GM23338 (cell line): ENCODE measurements at regions not wholly inside any gene's neighbourhood (a gene's known extent, or its start where the extent isn't known, plus 50 kb on each side); places are given as distances from the start of the nearest gene placed in this dataset.

Experiments
- ATAC-seq: fragments of 200-7000 bp; cut with Tn5 transposase; 3 replicates; pipeline ENCODE4 v1.9.1; 2020
- DNase-seq: peaks from one replicate; pipeline ENCODE4 v3.0.0-alpha.2; 2015; ENCODE audit warnings: low spot score
- H2AFZ ChIP-seq: fragments of 200-600 bp; sonication (generic); 2 replicates; pipeline ENCODE4 v1.8.0; 2016; ENCODE audit warnings: antibody characterized with exemption, mild to moderate bottlenecking, moderate library complexity
- H3F3A ChIP-seq: fragments of 200-600 bp; sonication (generic); replicated peaks from 2 replicates; pipeline ENCODE4 v1.8.0; 2017; ENCODE audit warnings: antibody characterized with exemption, mixed run types, low read depth
- H3K27ac ChIP-seq: fragments of 200-600 bp; sonication (generic); 2 replicates; pipeline ENCODE4 v1.6.1; 2016; ENCODE audit warnings: low read depth
- H3K27me3 ChIP-seq: fragments of 200-600 bp; sonication (generic); 2 replicates; pipeline ENCODE4 v1.8.0; 2016; ENCODE audit warnings: mild to moderate bottlenecking, mixed run types, moderate library complexity; ENCODE audit not compliant: insufficient read depth
- H3K36me3 ChIP-seq: fragments of 200-600 bp; sonication (generic); 2 replicates; pipeline ENCODE4 v1.8.0; 2016; ENCODE audit warnings: mild to moderate bottlenecking; ENCODE audit not compliant: insufficient read depth
- H3K4me1 ChIP-seq: fragments of 200-600 bp; sonication (generic); 2 replicates; pipeline ENCODE4 v1.8.0; 2016; ENCODE audit warnings: mild to moderate bottlenecking, moderate library complexity; ENCODE audit not compliant: insufficient read depth
- H3K4me2 ChIP-seq: fragments of 200-600 bp; sonication (generic); 2 replicates; pipeline ENCODE4 v1.7.1; 2017; ENCODE audit warnings: mixed run types
- H3K4me3 ChIP-seq: fragments of 200-600 bp; sonication (generic); 2 replicates; pipeline ENCODE4 v1.6.1; 2016; ENCODE audit warnings: mixed run types
- H3K79me2 ChIP-seq: fragments of 200-600 bp; sonication (generic); replicated peaks from 2 replicates; pipeline ENCODE4 v1.8.0; 2017; ENCODE audit warnings: mild to moderate bottlenecking; ENCODE audit not compliant: insufficient read depth
- H3K9me2 ChIP-seq: fragments of 200-600 bp; sonication (generic); 2 replicates; pipeline ENCODE4 v1.8.0; 2017; ENCODE audit not compliant: insufficient read depth
- H4K20me1 ChIP-seq: fragments of 200-600 bp; sonication (generic); replicated peaks from 2 replicates; pipeline ENCODE4 v1.8.0; 2017; ENCODE audit warnings: mild to moderate bottlenecking; ENCODE audit not compliant: insufficient read depth
- H3K27ac Mint-ChIP-seq: 2 replicates; pipeline ENCODE4 v1.8.0; 2020; ENCODE audit warnings: inconsistent platforms, mild to moderate bottlenecking, moderate library complexity, mixed read lengths
- H3K27me3 Mint-ChIP-seq: 3 replicates; pipeline ENCODE4 v1.8.0; 2022; ENCODE audit warnings: low read depth, mild to moderate bottlenecking, moderate library complexity, mixed read lengths, inconsistent platforms; ENCODE audit not compliant: insufficient read depth, poor library complexity
- H3K36me3 Mint-ChIP-seq: 3 replicates; pipeline ENCODE4 v1.8.0; 2021; ENCODE audit warnings: low read depth, mild to moderate bottlenecking, inconsistent platforms, moderate library complexity, mixed read lengths
- H3K4me1 Mint-ChIP-seq: 3 replicates; pipeline ENCODE4 v1.8.0; 2020; ENCODE audit warnings: mild to moderate bottlenecking, inconsistent platforms, mixed read lengths
- H3K4me3 Mint-ChIP-seq: 3 replicates; pipeline ENCODE4 v1.8.0; 2021; ENCODE audit warnings: moderate library complexity, mild to moderate bottlenecking, inconsistent platforms, mixed read lengths
- H3K9me3 Mint-ChIP-seq: 3 replicates; pipeline ENCODE4 v1.8.0; 2020; ENCODE audit warnings: moderate library complexity, mild to moderate bottlenecking, inconsistent platforms, mixed read lengths
- CREB1 ChIP-seq: fragments of 250-450 bp; sonication (Bioruptor Pico); IDR thresholded peaks from 2 replicates; pipeline ENCODE4 v1.5.0; 2020; ENCODE audit warnings: low read depth, mild to moderate bottlenecking, moderate library complexity
- CTCF ChIP-seq, 2 experiments: fragments of 200-600 bp in 1 of 2; sonication (generic) in 1 of 2; conservative IDR thresholded peaks; 2 replicates each; pipeline versions ENCODE4 v1.5.1 to v1.6.1; 2016 to 2017; ENCODE audit warnings: antibody characterized with exemption in 2 of 2, low read depth in 2 of 2, mild to moderate bottlenecking in 2 of 2, moderate library complexity in 1 of 2
- JUNB ChIP-seq: IDR thresholded peaks from one replicate; pipeline ENCODE4 v1.6.1; 2016; ENCODE audit warnings: antibody characterized with exemption; ENCODE audit not compliant: unreplicated experiment
- NANOG ChIP-seq: IDR thresholded peaks from 2 replicates; pipeline ENCODE4 v1.6.1; 2016; ENCODE audit warnings: antibody characterized with exemption, borderline replicate concordance
- POLR2AphosphoS5 ChIP-seq: IDR thresholded peaks from 2 replicates; pipeline ENCODE4 v1.6.1; 2016; ENCODE audit warnings: antibody characterized with exemption, low read depth
- REST ChIP-seq: IDR thresholded peaks from one replicate; pipeline ENCODE4 v1.6.1; 2018; ENCODE audit warnings: antibody characterized with exemption; ENCODE audit not compliant: unreplicated experiment
- ZNF114 ChIP-seq: fragments of 250-450 bp; sonication (Bioruptor Pico); IDR thresholded peaks from 2 replicates; pipeline ENCODE4 v1.5.0; 2020; ENCODE audit warnings: mild to moderate bottlenecking, moderate library complexity
- ZNF331 ChIP-seq: fragments of 250-450 bp; sonication (Bioruptor Pico); IDR thresholded peaks from 2 replicates; pipeline ENCODE4 v1.5.0; 2020; ENCODE audit warnings: low read depth, mild to moderate bottlenecking, moderate library complexity
- ZNF462 ChIP-seq: fragments of 250-450 bp; sonication (Bioruptor Pico); IDR thresholded peaks from 2 replicates; pipeline ENCODE4 v1.5.0; 2020; ENCODE audit warnings: mild to moderate bottlenecking, moderate library complexity

GRCh38 chr7:85595750-85596178 is 408.9 kb upstream of the SEMA3D start (continued):
- TF ChIP-seq REST (no peak), ZNF331 (CRISPR knock-in tag) (no peak)

GRCh38 chr7:85593355-85593754 is 406.5 kb upstream of the SEMA3D start:
- Mint-ChIP-seq H3K4me1 (no peaks in the 10 kb centered on the region), H3K9me3 (no peaks in the 10 kb centered on the region), H3K27me3 (peaks cover 7% of the 10 kb centered on the region), H3K27ac (no peak overlapping the region), H3K4me3 (no peak overlapping the region), H3K36me3 (no peaks in the 10 kb centered on the region)
- Histone ChIP-seq H3K27me3 (no peaks in the 10 kb centered on the region), H3K27ac (no peak overlapping the region), H3F3A (no peaks in the 10 kb centered on the region), H2AFZ (peak overlapping the region; percentile 77), H3K79me2 (no peaks in the 10 kb centered on the region), H4K20me1 (no peaks in the 10 kb centered on the region), H3K36me3 (no peaks in the 10 kb centered on the region), H3K4me2 (no peak overlapping the region), H3K9me2 (no peaks in the 10 kb centered on the region), H3K4me3 (no peak overlapping the region), H3K4me1 (no peaks in the 10 kb centered on the region)
- no peak; the same call in 2 of the 3 replicates for ATAC-seq
- DNase-seq, result no peak
- no peak for TF ChIP-seq CTCF (conservative IDR thresholded peaks at IDR 0.05; ENCODE audit: low read depth in 2 of 2)
- no peak for TF ChIP-seq JUNB
- TF ChIP-seq ZNF331 (CRISPR knock-in tag), result no peak
- no peak for TF ChIP-seq ZNF462 (CRISPR knock-in tag)
- TF ChIP-seq POLR2AphosphoS5, result no peak
- TF ChIP-seq NANOG, result no peak
- TF ChIP-seq ZNF114 (CRISPR knock-in tag), result no peak
- no peak for TF ChIP-seq CREB1 (CRISPR knock-in tag)
- no peak for TF ChIP-seq REST
